NT2/D1 (cell line): ENCODE measurements at regions not wholly inside any gene's neighbourhood (a gene's known extent, or its start where the extent isn't known, plus 50 kb on each side); places are given as distances from the start of the nearest gene placed in this dataset.

Experiments used
- DNase-seq: peaks from one replicate; pipeline ENCODE4 v3.0.0-alpha.2; 2011; ENCODE audit warnings: low read depth, low spot score
- H3K27me3 ChIP-seq: 2 replicates; pipeline ENCODE4 v1.6.0; 2011; ENCODE audit warnings: mild to moderate bottlenecking; ENCODE audit not compliant: insufficient read length, insufficient read depth
- H3K36me3 ChIP-seq: 2 replicates; pipeline ENCODE4 v1.6.1; 2011; ENCODE audit warnings: mild to moderate bottlenecking, low read length, mixed read lengths; ENCODE audit not compliant: insufficient read depth, insufficient read length
- H3K4me1 ChIP-seq: 2 replicates; pipeline ENCODE4 v1.5.1; 2011; ENCODE audit not compliant: insufficient read depth, insufficient read length
- H3K4me3 ChIP-seq: 2 replicates; pipeline ENCODE4 v1.5.1; 2011; ENCODE audit warnings: low read depth; ENCODE audit not compliant: insufficient read length
- H3K9ac ChIP-seq: 2 replicates; pipeline ENCODE4 v1.6.0; 2011; ENCODE audit warnings: low read depth; ENCODE audit not compliant: insufficient read length
- H3K9me3 ChIP-seq: 2 replicates; pipeline ENCODE4 v1.5.1; 2011; ENCODE audit warnings: mild to moderate bottlenecking, low read length; ENCODE audit not compliant: insufficient read depth
- SUZ12 ChIP-seq: IDR thresholded peaks from 2 replicates; pipeline ENCODE4 v1.6.1; 2011; ENCODE audit not compliant: insufficient read length, insufficient read depth; ENCODE audit errors: extremely low read depth
- YY1 ChIP-seq: IDR thresholded peaks from 2 replicates; pipeline ENCODE4 v1.6.1; 2011; ENCODE audit not compliant: insufficient read length, insufficient read depth
- ZNF274 ChIP-seq: IDR thresholded peaks from 2 replicates; pipeline ENCODE4 v1.6.1; 2011; ENCODE audit warnings: mild to moderate bottlenecking, low read depth, low read length

GRCh38 chr16:64469351-64469750, 652.5 kb downstream of the CDH11 start:
- Histone ChIP-seq H3K4me1 (no peaks in the 10 kb centered on the region), H3K9me3 (no peaks in the 10 kb centered on the region), H3K36me3 (no peaks in the 10 kb centered on the region), H3K9ac (no peak overlapping the region), H3K4me3 (no peak overlapping the region), H3K27me3 (no peaks in the 10 kb centered on the region)
- no peak for DNase-seq
- no peak for TF ChIP-seq SUZ12
- TF ChIP-seq ZNF274: no peak
- no peak for TF ChIP-seq YY1

DNA sequence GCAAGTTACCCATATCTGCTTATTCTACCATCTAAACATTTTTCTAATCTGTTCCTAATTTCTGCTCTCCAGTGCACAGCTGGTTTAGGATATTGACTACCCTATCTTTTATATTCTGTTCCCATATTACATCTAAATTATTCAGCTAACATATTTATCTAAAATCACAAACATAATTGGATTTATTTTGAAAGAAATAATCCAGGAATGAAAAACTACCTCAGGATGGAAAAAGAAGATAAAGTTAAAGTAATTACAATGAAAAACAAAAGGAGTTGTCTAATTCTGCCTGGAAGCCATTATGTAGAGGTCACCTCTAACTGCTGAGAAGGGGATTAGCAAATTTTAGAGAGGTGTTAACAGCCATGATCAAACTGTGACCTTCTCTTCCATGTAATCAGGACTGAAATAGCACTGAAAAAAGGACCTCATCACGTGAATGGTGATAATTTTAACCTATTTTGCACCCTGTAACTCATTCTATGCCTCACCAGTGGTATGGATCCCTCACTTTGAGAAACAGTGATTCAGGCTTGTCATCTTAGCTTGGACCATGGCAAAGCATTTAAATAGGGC, 653.3 kb downstream of the CDH11 start:
- no peak for DNase-seq
- no peaks in the 10 kb centered on the region for H3K27me3 ChIP-seq
- H3K4me1 ChIP-seq: no peaks in the 10 kb centered on the region
- no peaks in the 10 kb centered on the region for H3K9me3 ChIP-seq
- H3K4me3 ChIP-seq: no peak overlapping the region
- TF ChIP-seq YY1 (no peak), SUZ12 (no peak), ZNF274 (no peak)
- no peak overlapping the region for H3K9ac ChIP-seq
- no peaks in the 10 kb centered on the region for H3K36me3 ChIP-seq

GRCh38 chr16:64459821-64460220, 662.0 kb downstream of the CDH11 start:
- Histone ChIP-seq H3K36me3 (no peaks in the 10 kb centered on the region), H3K9ac (no peak overlapping the region), H3K27me3 (no peaks in the 10 kb centered on the region), H3K9me3 (no peaks in the 10 kb centered on the region), H3K4me1 (no peaks in the 10 kb centered on the region), H3K4me3 (no peak overlapping the region)
- DNase-seq: no peak
- TF ChIP-seq ZNF274: no peak
- TF ChIP-seq YY1: no peak
- no peak for TF ChIP-seq SUZ12

DNA sequence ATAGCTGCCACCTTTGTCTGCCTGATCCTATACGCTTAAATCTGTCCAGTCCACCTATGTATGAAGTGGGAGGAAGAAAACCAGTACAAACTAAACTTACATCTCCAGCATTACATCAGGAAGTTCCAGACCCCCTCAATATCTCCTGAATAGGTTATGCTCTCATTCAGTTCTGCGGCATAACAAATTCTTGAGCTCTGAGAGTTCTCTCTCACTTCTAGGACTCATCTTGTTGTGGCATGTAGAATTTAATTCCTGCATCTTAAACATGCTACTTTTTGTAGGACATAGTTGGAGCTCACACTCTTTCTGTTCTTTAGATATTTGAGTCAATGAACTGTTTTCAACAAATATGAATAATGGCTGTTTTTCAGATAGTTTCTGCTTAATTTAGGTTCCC, 662.5 kb downstream of the CDH11 start:
- no peaks in the 10 kb centered on the region for H3K4me1 ChIP-seq
- TF ChIP-seq ZNF274 (no peak), YY1 (no peak), SUZ12 (no peak)
- H3K9me3 ChIP-seq: no peaks in the 10 kb centered on the region
- no peaks in the 10 kb centered on the region for H3K36me3 ChIP-seq
- no peak for DNase-seq
- H3K9ac ChIP-seq: no peak overlapping the region
- H3K4me3 ChIP-seq: no peak overlapping the region
- H3K27me3 ChIP-seq: no peaks in the 10 kb centered on the region

GRCh38 chr16:64455275-64455674, 666.6 kb downstream of the CDH11 start:
- no peaks in the 10 kb centered on the region for H3K9me3 ChIP-seq
- no peaks in the 10 kb centered on the region for H3K4me1 ChIP-seq
- no peak for DNase-seq
- no peak overlapping the region for H3K4me3 ChIP-seq
- H3K9ac ChIP-seq: no peak overlapping the region
- no peaks in the 10 kb centered on the region for H3K27me3 ChIP-seq
- TF ChIP-seq SUZ12: no peak
- TF ChIP-seq ZNF274: no peak
- H3K36me3 ChIP-seq: no peaks in the 10 kb centered on the region

GRCh38 chr16:64453646-64454045, 668.2 kb downstream of the CDH11 start:
- Histone ChIP-seq H3K4me1 (no peaks in the 10 kb centered on the region), H3K4me3 (no peak overlapping the region), H3K9ac (no peak overlapping the region), H3K36me3 (no peaks in the 10 kb centered on the region), H3K27me3 (no peaks in the 10 kb centered on the region), H3K9me3 (no peaks in the 10 kb centered on the region)
- no peak for DNase-seq
- no peak for TF ChIP-seq SUZ12
- TF ChIP-seq ZNF274: no peak
- TF ChIP-seq YY1: no peak

DNA sequence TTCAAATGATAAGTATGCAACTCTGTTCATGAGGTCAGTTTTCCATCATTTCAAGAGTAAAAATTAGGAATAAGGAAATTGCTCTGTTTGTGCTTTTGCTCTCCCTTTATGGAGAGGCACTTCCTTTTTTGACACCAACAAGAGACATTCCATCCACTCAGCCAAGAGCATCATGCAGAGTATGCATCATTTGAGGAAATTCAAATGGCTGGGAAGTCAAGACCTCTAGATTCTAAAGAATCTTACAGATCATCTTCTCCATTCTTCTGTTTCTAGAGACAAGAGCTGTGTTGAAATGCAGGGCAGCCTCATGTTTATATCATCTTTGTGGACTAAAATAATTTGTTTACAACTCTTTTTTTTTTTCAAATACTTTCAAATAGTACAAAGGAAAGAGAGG, 669.4 kb downstream of the CDH11 start:
- TF ChIP-seq ZNF274: no peak
- no peak for TF ChIP-seq YY1
- no peak for TF ChIP-seq SUZ12

More for the DNA sequence above, 669.4 kb downstream of the CDH11 start:
- H3K36me3 ChIP-seq: no peaks in the 10 kb centered on the region
- DNase-seq: no peak
- no peak overlapping the region for H3K4me3 ChIP-seq
- H3K27me3 ChIP-seq: no peaks in the 10 kb centered on the region
- H3K9ac ChIP-seq: no peak overlapping the region
- no peaks in the 10 kb centered on the region for H3K9me3 ChIP-seq
- no peaks in the 10 kb centered on the region for H3K4me1 ChIP-seq
